Activated CD8-positive, alpha-beta memory T cell treated with anti-CD3 and anti-CD28 coated beads, Interleukin-2, amount 10 ng/mL, durations not matched to agents 7 days and 5 days (primary cell): ENCODE measurements at regions not wholly inside any gene's neighbourhood (a gene's known extent, or its start where the extent isn't known, plus 50 kb on each side); places are given as distances from the start of the nearest gene placed in this dataset.

ENCODE experiments used
- ATAC-seq: fragments of 150-1000 bp; cut with Tn5 transposase; one replicate; pipeline ENCODE4 v1.10.0; 2021; ENCODE audit warnings: moderate library complexity
- CTCF ChIA-PET: fragments of 350-600 bp; sonication (Branson Sonifier 250); formaldehyde crosslinking; loops from one replicate; lab custom pipeline; 2021; ENCODE audit warnings: antibody characterized with exemption; lab: Charles Lee
- DNase-seq: peaks from one replicate; pipeline ENCODE4 v3.0.0-alpha.2; 2020
- H3K27ac Mint-ChIP-seq: one replicate; pipeline ENCODE4 v1.8.0; 2021; ENCODE audit warnings: mild to moderate bottlenecking, mixed read lengths
- H3K27me3 Mint-ChIP-seq: one replicate; pipeline ENCODE4 v1.8.0; 2021; ENCODE audit warnings: mixed read lengths
- H3K36me3 Mint-ChIP-seq: one replicate; pipeline ENCODE4 v1.8.0; 2021; ENCODE audit warnings: mild to moderate bottlenecking, mixed read lengths
- H3K4me1 Mint-ChIP-seq: one replicate; pipeline ENCODE4 v1.8.0; 2021; ENCODE audit warnings: mixed read lengths
- H3K4me3 Mint-ChIP-seq: one replicate; pipeline ENCODE4 v1.8.0; 2021; ENCODE audit warnings: mild to moderate bottlenecking, moderate library complexity, mixed read lengths
- H3K9me3 Mint-ChIP-seq: one replicate; pipeline ENCODE4 v1.8.0; 2022; ENCODE audit warnings: low read depth, mixed read lengths

DNA sequence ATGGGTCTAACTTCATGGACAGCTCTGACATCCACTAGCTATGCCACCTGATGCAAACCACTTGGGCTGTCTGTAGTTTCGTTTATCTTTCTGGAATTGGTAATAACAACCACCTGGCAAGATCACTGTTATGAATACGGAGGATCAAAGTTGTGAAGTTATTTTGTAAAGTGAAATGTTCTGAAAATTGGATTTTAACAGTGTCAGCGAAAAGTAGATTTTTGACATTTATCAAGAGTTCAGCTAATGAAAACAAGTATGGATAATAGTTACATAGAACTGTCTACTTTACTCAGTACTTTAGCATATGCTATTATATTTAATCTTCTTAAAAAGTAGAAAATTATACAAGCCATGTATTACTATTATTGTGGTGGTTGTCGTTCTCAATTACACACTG is 813.8 kb downstream of the RNF144A start:
- Mint-ChIP-seq H3K4me3 (peak overlapping the region; percentile 90), H3K27me3 (no peaks in the 10 kb centered on the region), H3K27ac (peak overlapping the region; percentile 97), H3K36me3 (peaks cover 94% of the 10 kb centered on the region), H3K4me1 (peaks cover 39% of the 10 kb centered on the region), H3K9me3 (peaks cover 16% of the 10 kb centered on the region)
- CTCF ChIA-PET, result interaction anchor here (0.7 to 1.5 kb wide), 8 partner anchors 9 to 606 kb away, joined by 3 to 4 read pairs (median 3); no protein-coding TSS in a partner anchor
- no peak for ATAC-seq
- no peak for DNase-seq

DNA sequence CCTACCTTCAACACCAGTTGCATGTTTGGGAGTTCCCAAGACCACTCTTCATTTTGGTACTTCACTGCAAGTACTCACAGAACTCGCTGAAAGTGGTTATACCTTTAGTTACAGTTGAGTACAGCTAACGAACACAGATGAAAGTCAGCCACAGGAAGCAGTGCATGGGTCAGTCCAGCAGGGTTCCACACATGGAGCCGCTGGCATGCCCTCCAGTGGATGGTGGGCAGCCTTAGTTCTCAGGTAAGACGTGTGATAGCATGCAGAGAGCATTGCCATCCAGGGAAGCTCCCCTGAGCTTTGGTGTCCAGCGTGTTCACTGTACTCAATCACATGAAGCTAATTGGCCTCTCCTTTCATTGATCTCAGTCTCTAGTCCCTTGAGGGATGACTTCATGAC is 815.3 kb downstream of the RNF144A start:
- peaks cover 16% of the 10 kb centered on the region for H3K9me3 Mint-ChIP-seq
- DNase-seq, result no peak
- CTCF ChIA-PET, result no interaction called here
- no peaks in the 10 kb centered on the region for H3K27me3 Mint-ChIP-seq
- H3K36me3 Mint-ChIP-seq, result peaks cover 91% of the 10 kb centered on the region
- peak overlapping the region; percentile 77 for H3K27ac Mint-ChIP-seq
- peaks cover 49% of the 10 kb centered on the region for H3K4me1 Mint-ChIP-seq
- H3K4me3 Mint-ChIP-seq, result peak overlapping the region; percentile 43
- ATAC-seq, result no peak

DNA sequence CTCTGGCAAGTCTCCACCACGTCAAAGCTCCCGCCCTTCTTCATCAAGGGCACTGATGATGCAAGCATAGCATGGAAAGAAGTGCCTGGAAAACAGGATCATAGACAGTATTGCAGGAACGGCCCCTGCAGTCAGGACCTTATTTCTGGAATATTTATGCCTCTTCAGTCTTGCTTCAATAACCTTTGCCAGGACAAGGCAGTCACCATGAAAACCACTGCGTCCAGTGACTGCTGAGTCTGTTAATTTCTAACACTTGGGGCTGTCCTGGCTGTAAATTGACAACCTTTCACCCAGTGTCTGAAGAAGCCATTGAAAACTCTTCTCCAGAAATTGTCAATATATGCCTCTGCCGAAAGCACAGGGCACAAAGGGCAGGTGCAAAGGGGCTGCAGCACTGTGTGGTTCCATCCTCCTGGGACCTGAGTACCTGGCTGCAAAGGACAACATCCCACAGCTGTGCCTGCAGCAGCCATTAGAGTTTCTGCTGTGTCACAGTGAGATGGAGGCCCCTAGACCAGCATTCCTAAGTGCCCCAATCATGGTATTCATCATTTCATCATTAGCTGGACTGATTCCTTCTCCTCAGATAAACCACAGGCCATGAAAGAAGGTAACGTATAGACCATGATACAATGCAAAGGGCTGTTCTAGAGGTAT is 819.6 kb downstream of the RNF144A start:
- no peaks in the 10 kb centered on the region for H3K27me3 Mint-ChIP-seq
- ATAC-seq (no peak), DNase-seq (no peak)
- H3K36me3 Mint-ChIP-seq, result peaks cover 88% of the 10 kb centered on the region
- peaks cover 19% of the 10 kb centered on the region for H3K9me3 Mint-ChIP-seq
- no peak overlapping the region for H3K4me3 Mint-ChIP-seq
- H3K27ac Mint-ChIP-seq, result peak overlapping the region; percentile 2
- CTCF ChIA-PET, result no interaction called here
- peaks cover 59% of the 10 kb centered on the region for H3K4me1 Mint-ChIP-seq

DNA sequence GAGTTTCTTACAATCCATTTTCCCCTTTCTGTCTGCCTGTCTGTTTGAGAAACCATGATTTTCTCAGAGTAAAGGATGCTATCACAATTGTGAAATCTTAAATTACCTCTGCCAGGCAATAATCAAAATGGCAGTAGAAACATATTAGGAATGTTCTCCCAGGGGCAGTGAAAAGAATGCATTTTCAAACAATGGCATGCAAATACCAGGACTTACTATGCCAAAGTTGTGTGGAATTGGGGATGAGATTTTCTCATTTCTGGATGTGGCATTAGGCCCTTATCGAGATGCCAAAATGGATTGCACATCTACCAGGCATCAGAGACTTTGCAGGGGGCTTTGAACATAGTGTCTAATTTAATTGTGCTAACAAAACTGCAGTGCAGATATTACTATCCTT is 821.4 kb downstream of the RNF144A start:
- Mint-ChIP-seq H3K9me3 (peaks cover 24% of the 10 kb centered on the region), H3K36me3 (peaks cover 89% of the 10 kb centered on the region), H3K4me3 (no peak overlapping the region), H3K27ac (no peak overlapping the region), H3K27me3 (no peaks in the 10 kb centered on the region), H3K4me1 (peaks cover 65% of the 10 kb centered on the region)
- no peak for ATAC-seq
- no peak for DNase-seq
- CTCF ChIA-PET, result no interaction called here

DNA sequence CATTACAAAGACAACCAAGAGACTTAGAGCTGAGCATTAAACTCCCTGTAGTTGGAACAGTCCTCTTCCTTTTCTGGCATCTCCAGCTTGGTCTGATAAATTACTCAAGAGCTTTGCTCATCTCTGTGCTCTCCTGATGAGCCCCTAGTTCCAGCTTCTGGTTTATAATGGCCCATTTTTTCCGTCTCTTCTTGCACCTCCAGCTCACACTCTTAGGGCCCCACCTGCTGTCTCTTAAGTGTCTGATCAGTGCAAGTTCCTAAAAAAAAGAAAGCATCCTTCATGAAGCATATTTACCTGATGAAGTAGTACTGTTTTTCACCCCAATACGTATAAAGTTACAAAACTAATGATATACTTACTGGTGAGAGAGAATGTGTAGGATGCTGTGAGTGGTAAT is 822.9 kb downstream of the RNF144A start:
- Mint-ChIP-seq H3K27me3 (no peaks in the 10 kb centered on the region), H3K27ac (peak overlapping the region; percentile 6), H3K9me3 (peaks cover 28% of the 10 kb centered on the region), H3K36me3 (peaks cover 91% of the 10 kb centered on the region), H3K4me3 (no peak overlapping the region), H3K4me1 (peaks cover 71% of the 10 kb centered on the region)
- CTCF ChIA-PET, result interaction anchor here (0.8 to 1.9 kb wide), 5 partner anchors 9 to 314 kb away, joined by 3 to 6 read pairs (median 4); no protein-coding TSS in a partner anchor
- ATAC-seq (no peak), DNase-seq (no peak)

DNA sequence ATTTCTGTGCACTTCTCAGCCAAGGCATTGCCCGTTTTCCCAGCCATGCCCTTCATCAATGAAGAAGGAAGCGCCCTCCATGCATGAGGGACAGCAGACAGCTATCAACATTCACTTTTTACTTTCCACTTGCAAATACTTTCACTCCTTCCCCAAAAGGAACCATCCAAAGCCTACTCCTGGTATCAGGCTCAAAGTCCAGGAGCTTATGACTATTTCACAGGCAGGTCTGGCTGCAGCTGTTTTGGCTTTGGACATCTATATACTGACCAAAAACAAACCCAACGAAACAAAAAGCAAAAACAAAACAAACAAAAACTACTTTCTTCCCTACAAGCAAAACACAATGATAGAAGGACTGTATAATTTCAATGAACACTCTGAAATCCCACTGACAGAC is 825.1 kb downstream of the RNF144A start:
- CTCF ChIA-PET, result no interaction called here
- DNase-seq (no peak), ATAC-seq (no peak)
- Mint-ChIP-seq H3K27me3 (no peaks in the 10 kb centered on the region), H3K36me3 (peaks cover 89% of the 10 kb centered on the region), H3K4me3 (no peak overlapping the region), H3K27ac (no peak overlapping the region), H3K4me1 (peaks cover 73% of the 10 kb centered on the region), H3K9me3 (peaks cover 30% of the 10 kb centered on the region)

DNA sequence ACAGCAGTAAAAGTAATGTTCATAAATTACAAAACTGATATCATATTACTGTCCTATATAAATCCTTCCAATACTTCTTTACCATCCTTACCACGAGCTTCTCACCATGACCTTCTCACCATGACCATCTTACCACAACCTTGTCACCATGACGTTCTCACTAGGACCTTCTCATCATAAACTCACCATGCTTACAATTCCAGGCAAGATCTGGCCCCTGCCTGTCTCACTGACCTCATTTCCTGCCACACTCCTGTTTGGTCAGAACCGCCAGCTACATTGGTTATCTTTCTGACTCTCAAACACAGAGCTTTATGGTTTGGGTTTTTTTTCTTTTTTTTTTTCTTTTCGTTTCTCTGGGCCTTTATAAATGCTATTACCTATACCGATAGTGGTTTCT is 827.6 kb downstream of the RNF144A start:
- Mint-ChIP-seq H3K4me1 (peaks cover 73% of the 10 kb centered on the region), H3K36me3 (peaks cover 79% of the 10 kb centered on the region), H3K4me3 (peak overlapping the region; percentile 20), H3K27me3 (no peaks in the 10 kb centered on the region), H3K9me3 (peaks cover 30% of the 10 kb centered on the region), H3K27ac (peak overlapping the region; percentile 80)
- CTCF ChIA-PET, result interaction anchor here (0.8 to 2.1 kb wide), 7 partner anchors 14 to 778 kb away, joined by 3 to 10 read pairs (median 3); no protein-coding TSS in a partner anchor
- DNase-seq (peak; percentile 95), ATAC-seq (peak; percentile 72)

DNA sequence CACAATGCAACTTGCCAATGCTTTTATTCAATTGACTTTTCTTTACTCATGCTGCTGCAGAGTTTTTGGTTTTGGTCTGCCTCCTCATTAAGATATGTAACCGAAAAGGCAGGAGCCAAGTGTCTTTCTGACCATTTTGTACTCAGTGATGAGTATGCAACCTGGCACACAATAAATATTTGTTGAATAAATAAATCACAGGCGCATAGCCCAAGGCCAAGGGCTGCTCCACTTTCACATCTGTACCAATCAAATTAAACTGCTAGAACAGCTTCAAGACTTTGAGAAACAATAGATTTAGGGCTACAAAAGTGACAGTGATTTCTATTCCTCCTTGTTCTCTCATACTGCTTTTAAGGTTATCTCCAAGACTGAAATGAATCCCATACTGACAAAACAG is 828.2 kb downstream of the RNF144A start:
- Mint-ChIP-seq H3K36me3 (peaks cover 79% of the 10 kb centered on the region), H3K4me3 (peak overlapping the region; percentile 20), H3K4me1 (peaks cover 70% of the 10 kb centered on the region), H3K27ac (peak overlapping the region; percentile 80), H3K27me3 (no peaks in the 10 kb centered on the region), H3K9me3 (peaks cover 32% of the 10 kb centered on the region)
- DNase-seq (no peak), ATAC-seq (peak; percentile 8)
- CTCF ChIA-PET, result interaction anchor here (0.8 to 2.1 kb wide), 5 partner anchors 20 to 778 kb away, joined by 3 to 10 read pairs (median 3); no protein-coding TSS in a partner anchor

DNA sequence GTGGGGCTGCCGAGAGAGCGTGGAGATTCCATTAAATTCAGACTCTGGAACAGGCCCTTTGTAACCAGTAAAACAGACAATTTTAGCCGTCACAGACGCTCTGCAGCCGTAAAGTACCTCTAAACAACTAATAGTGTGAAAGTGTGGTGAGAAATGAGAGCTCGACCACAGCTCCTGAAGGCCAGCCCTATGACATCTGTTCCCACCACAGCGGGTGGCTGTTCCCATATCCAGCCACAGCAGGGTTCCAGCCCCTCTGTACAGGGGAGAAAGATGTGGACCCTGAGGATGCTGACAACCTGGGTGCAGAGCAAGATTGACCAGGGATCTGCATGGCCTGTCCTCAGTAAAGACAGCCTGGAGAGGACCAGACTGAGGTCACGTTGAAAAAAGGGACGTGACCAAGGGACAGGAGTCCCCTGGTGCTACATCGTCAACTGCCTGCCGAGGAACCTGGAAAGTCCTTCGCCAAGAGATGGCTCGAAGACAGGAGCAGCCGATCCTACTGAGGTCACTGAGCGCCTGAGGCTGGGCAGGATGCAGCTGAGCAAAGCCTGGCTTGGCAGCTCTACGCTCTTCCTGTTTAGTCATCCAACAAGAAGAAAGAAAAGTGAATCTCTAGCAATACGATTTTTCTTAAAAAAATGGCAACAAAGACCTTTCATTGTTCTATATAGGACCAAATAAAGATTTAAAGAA is 831.7 kb downstream of the RNF144A start:
- DNase-seq (peak; percentile 81), ATAC-seq (peak; percentile 67)
- peak overlapping the region; percentile 94 for H3K27ac Mint-ChIP-seq
- peak overlapping the region; percentile 64 for H3K4me3 Mint-ChIP-seq
- H3K9me3 Mint-ChIP-seq, result peaks cover 24% of the 10 kb centered on the region
- peaks cover 50% of the 10 kb centered on the region for H3K4me1 Mint-ChIP-seq
- H3K27me3 Mint-ChIP-seq, result no peaks in the 10 kb centered on the region
- CTCF ChIA-PET, result interaction anchor here (0.9 to 1.8 kb wide), 6 partner anchors 8 to 936 kb away, joined by 3 to 8 read pairs (median 5); no protein-coding TSS in a partner anchor
- peaks cover 69% of the 10 kb centered on the region for H3K36me3 Mint-ChIP-seq

DNA sequence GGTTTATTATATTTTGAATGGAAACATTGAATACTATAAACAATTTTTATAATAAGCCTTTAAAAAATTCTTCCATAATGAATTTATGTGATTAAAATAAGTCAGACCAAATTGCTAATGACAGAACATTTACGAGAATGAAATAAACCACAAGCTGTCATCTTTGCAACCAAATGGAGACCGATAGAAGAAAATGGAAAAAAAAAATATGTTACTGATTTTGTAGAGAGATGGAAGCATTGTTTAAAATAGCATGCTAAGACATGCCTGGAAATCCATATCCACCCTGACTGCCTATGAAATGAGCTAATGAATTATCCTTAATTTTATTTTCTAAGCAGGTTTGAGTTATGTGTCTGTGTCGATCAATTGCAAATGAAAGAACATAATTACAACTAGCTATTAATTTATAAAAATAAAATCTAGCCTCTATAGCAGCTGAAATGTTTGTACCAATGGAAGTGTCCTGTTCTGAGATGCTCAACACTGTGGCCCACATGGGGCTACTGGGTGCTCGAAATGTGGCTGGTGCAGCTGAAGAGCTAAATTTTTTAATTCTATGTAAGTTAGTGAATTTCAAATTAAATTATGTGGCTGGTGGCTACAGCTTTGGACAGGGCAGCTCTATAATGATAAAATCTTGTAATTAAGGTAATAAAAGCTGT is 832.8 kb downstream of the RNF144A start:
- DNase-seq, result no peak
- peak overlapping the region; percentile 38 for H3K27ac Mint-ChIP-seq
- CTCF ChIA-PET, result interaction anchor here (0.7 to 1.7 kb wide), 2 partner anchors 10 to 243 kb away, joined by 3 to 5 read pairs; no protein-coding TSS in a partner anchor
- peaks cover 26% of the 10 kb centered on the region for H3K9me3 Mint-ChIP-seq
- no peak overlapping the region for H3K4me3 Mint-ChIP-seq
- peaks cover 39% of the 10 kb centered on the region for H3K4me1 Mint-ChIP-seq
- peaks cover 69% of the 10 kb centered on the region for H3K36me3 Mint-ChIP-seq
- ATAC-seq, result no peak
- no peaks in the 10 kb centered on the region for H3K27me3 Mint-ChIP-seq

DNA sequence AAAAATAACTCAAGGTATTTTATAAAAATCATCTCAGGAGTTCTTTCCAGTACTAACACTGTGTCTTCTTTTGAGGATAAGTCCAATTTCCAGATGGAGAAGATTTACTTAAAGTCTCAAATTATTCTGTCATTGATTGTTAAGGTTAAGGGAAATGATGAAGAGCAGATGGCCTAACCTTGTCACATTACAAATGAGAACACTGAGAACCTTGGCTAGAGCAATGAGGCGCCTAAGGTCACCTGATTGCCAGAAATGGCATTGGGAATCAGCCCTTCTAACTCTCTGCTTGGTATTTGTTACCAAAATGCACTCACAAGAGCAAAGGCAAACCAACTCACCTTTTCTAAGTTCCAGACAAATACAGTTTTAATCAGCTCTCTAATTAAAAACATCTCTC is 835.1 kb downstream of the RNF144A start:
- ATAC-seq (no peak), DNase-seq (no peak)
- Mint-ChIP-seq H3K36me3 (peaks cover 75% of the 10 kb centered on the region), H3K4me1 (peaks cover 34% of the 10 kb centered on the region), H3K4me3 (no peak overlapping the region), H3K9me3 (peaks cover 38% of the 10 kb centered on the region), H3K27me3 (no peaks in the 10 kb centered on the region), H3K27ac (no peak overlapping the region)
- CTCF ChIA-PET, result no interaction called here

DNA sequence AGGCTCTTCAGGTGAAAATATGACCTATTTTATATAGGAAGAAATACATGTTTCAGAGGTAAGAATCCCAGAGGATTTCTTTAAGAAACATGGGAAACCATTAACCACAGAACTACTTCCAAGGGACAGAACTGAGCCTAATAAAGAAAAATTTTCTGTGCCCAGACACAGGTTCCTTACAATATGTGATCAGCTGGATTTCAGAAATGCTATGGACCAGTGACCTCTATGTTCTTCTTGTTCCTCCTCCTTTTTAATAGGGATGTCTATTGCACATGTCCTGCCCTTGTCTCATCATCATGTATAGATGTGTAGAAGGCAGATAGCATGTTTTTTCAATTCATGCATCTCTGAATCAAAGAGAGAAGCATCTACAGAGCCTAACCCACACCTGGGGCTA is 836.6 kb downstream of the RNF144A start:
- Mint-ChIP-seq H3K4me3 (no peak overlapping the region), H3K9me3 (peaks cover 43% of the 10 kb centered on the region), H3K36me3 (peaks cover 76% of the 10 kb centered on the region), H3K27ac (no peak overlapping the region), H3K27me3 (no peaks in the 10 kb centered on the region), H3K4me1 (peaks cover 34% of the 10 kb centered on the region)
- DNase-seq, result no peak
- ATAC-seq, result no peak
- CTCF ChIA-PET, result no interaction called here

DNA sequence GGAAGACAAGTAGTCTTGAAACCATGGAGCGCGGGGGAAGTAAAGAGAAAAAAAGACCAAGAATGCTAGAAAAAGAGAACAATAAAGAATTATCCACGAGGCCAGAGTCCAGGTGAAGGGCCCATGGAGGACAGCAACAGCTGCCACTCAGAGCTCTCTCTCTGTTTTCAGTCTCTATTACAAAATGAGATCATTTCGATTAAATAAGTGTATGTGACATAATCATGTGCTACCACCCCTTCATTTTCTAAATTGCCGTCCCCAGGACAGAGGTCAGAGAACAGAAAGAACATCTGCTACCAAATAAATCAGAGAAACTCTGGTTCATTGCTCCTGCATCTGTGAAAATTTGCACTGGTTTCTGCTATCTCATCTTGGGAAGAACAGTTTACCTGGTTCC is 838.7 kb downstream of the RNF144A start:
- no peak overlapping the region for H3K4me3 Mint-ChIP-seq
- peaks cover 76% of the 10 kb centered on the region for H3K36me3 Mint-ChIP-seq
- no peak for DNase-seq
- H3K27me3 Mint-ChIP-seq, result no peaks in the 10 kb centered on the region
- H3K4me1 Mint-ChIP-seq, result peaks cover 26% of the 10 kb centered on the region
- no peak for ATAC-seq
- CTCF ChIA-PET, result no interaction called here
- peaks cover 45% of the 10 kb centered on the region for H3K9me3 Mint-ChIP-seq
- no peak overlapping the region for H3K27ac Mint-ChIP-seq
